Stomach (tissue), 4 donors: ENCODE measurements at regions not wholly inside any gene's neighbourhood (a gene's known extent, or its start where the extent isn't known, plus 50 kb on each side); places are given as distances from the start of the nearest gene placed in this dataset.

ENCODE experiments used
- CTCF ChIP-seq, 7 experiments: fragments of 450-650 bp in 4 of 7; fragments of 200-600 bp in 3 of 7; sonication (generic) in 3 of 7; IDR thresholded peaks; one replicate each; pipeline ENCODE4 v1.5.1; 2016 to 2019; ENCODE audit warnings: antibody characterized with exemption in 7 of 7, control low read depth in 2 of 7, mild to moderate bottlenecking in 1 of 7
- EP300 ChIP-seq: sonication (generic); formaldehyde crosslinking; IDR thresholded peaks from one replicate; pipeline ENCODE4 v1.6.1; 2017; ENCODE audit warnings: antibody characterized with exemption
- POLR2A ChIP-seq, 4 donors: fragments of 450-650 bp; IDR thresholded peaks; one replicate each; pipeline ENCODE4 v1.6.1; 2016; ENCODE audit warnings: antibody characterized with exemption in 4 of 4, control low read depth in 2 of 4, mild to moderate bottlenecking in 1 of 4, moderate library complexity in 1 of 4

GRCh38 chr2:100675855-100676254 lies 113.1 kb downstream of the PDCL3 start:
- TF ChIP-seq CTCF (IDR thresholded peaks at IDR 0.05) (no peak), EP300 (no peak), POLR2A (IDR thresholded peaks at IDR 0.05) (no peak)
